ENCODE measurements at regions not wholly inside any gene's neighbourhood (a gene's known extent, or its start where the extent isn't known, plus 50 kb on each side); places are given as distances from the start of the nearest gene placed in this dataset.
"Not testable (repeated sequence)": the region's sequence is repeated elsewhere in the genome, so short reads cannot be mapped to it uniquely, and the experiment has no call there.

- peaks cover 6% of the 10 kb centered on the region for H3K4me1 Mint-ChIP-seq (ENCODE audit: unreplicated experiment)
- DNase-seq (ENCODE audit: extremely low spot score, unreplicated experiment), result no peak
- H3K4me3 Mint-ChIP-seq (ENCODE audit: unreplicated experiment), result no peak overlapping the region
- H3K27me3 Mint-ChIP-seq (ENCODE audit: unreplicated experiment), result no peaks in the 10 kb centered on the region
- no peaks in the 10 kb centered on the region for H3K36me3 Mint-ChIP-seq (ENCODE audit: unreplicated experiment)
- H3K27ac Mint-ChIP-seq (ENCODE audit: unreplicated experiment), result no peak overlapping the region
- peaks cover 11% of the 10 kb centered on the region for H3K9me3 Mint-ChIP-seq (ENCODE audit: unreplicated experiment)
- TF ChIP-seq CTCF (IDR thresholded peaks at IDR 0.05), result no peak
Observed at GRCh38 chr4:138475116-138475515, 233.0 kb upstream of the SLC7A11 start.

- no peak for DNase-seq (ENCODE audit: extremely low spot score, unreplicated experiment)
- Mint-ChIP-seq H3K27ac (ENCODE audit: unreplicated experiment) (no peak overlapping the region), H3K4me3 (ENCODE audit: unreplicated experiment) (no peak overlapping the region), H3K4me1 (ENCODE audit: unreplicated experiment) (peaks cover 6% of the 10 kb centered on the region), H3K9me3 (ENCODE audit: unreplicated experiment) (peaks cover 16% of the 10 kb centered on the region), H3K36me3 (ENCODE audit: unreplicated experiment) (no peaks in the 10 kb centered on the region), H3K27me3 (ENCODE audit: unreplicated experiment) (no peaks in the 10 kb centered on the region)
- no peak for TF ChIP-seq CTCF (IDR thresholded peaks at IDR 0.05)
Observed at GRCh38 chr4:138473339-138473738, 231.2 kb upstream of the SLC7A11 start.

GRCh38 chr4:138460477-138461414, 218.6 kb upstream of the SLC7A11 start:
- Mint-ChIP-seq H3K9me3 (ENCODE audit: unreplicated experiment) (peaks cover 4% of the 10 kb centered on the region), H3K4me1 (ENCODE audit: unreplicated experiment) (no peaks in the 10 kb centered on the region), H3K27me3 (ENCODE audit: unreplicated experiment) (no peaks in the 10 kb centered on the region), H3K27ac (ENCODE audit: unreplicated experiment) (no peak overlapping the region), H3K36me3 (ENCODE audit: unreplicated experiment) (no peaks in the 10 kb centered on the region), H3K4me3 (ENCODE audit: unreplicated experiment) (no peak overlapping the region)
- no peak for DNase-seq (ENCODE audit: extremely low spot score, unreplicated experiment)
- no peak for TF ChIP-seq CTCF (IDR thresholded peaks at IDR 0.05)

- DNase-seq (ENCODE audit: extremely low spot score, unreplicated experiment), result no peak
- H3K27ac Mint-ChIP-seq (ENCODE audit: unreplicated experiment), result no peak overlapping the region
- no peak for TF ChIP-seq CTCF (IDR thresholded peaks at IDR 0.05)
Observed at GRCh38 chr4:138458751-138459150, 216.6 kb upstream of the SLC7A11 start.

GRCh38 chr4:138456349-138456748, 214.2 kb upstream of the SLC7A11 start:
- H3K36me3 Mint-ChIP-seq (ENCODE audit: unreplicated experiment); H3K27me3 Mint-ChIP-seq (ENCODE audit: unreplicated experiment); H3K4me3 Mint-ChIP-seq (ENCODE audit: unreplicated experiment); H3K27ac Mint-ChIP-seq (ENCODE audit: unreplicated experiment); H3K4me1 Mint-ChIP-seq (ENCODE audit: unreplicated experiment); H3K9me3 Mint-ChIP-seq (ENCODE audit: unreplicated experiment); DNase-seq (ENCODE audit: extremely low spot score, unreplicated experiment): not testable (repeated sequence)

More at GRCh38 chr4:138458751-138459150, 216.6 kb upstream of the SLC7A11 start:
- H3K27me3 Mint-ChIP-seq (ENCODE audit: unreplicated experiment), result no peaks in the 10 kb centered on the region
- H3K9me3 Mint-ChIP-seq (ENCODE audit: unreplicated experiment), result peaks cover 4% of the 10 kb centered on the region
- H3K36me3 Mint-ChIP-seq (ENCODE audit: unreplicated experiment), result no peaks in the 10 kb centered on the region
- no peaks in the 10 kb centered on the region for H3K4me1 Mint-ChIP-seq (ENCODE audit: unreplicated experiment)
- no peak overlapping the region for H3K4me3 Mint-ChIP-seq (ENCODE audit: unreplicated experiment)
